ENCODE measurements at regions not wholly inside any gene's neighbourhood (a gene's known extent, or its start where the extent isn't known, plus 50 kb on each side); places are given as distances from the start of the nearest gene placed in this dataset.
A peak's percentile ranks its signal among the peaks of the same experiment; 100 is the strongest.

- Histone ChIP-seq H3K4me1 (peaks cover 11 to 86% (median 12%) of the 10 kb centered on the region in 3 donors), H3K4me3 (no peak overlapping the region), H3K27ac (peak overlapping the region in 3 of 4 donors; percentile 57 to 69 (median 66)), H3K9me3 (no peaks in the 10 kb centered on the region), H3K27me3 (no peaks in the 10 kb centered on the region), H3K36me3 (no peaks in the 10 kb centered on the region)
- TF ChIP-seq CTCF (IDR thresholded peaks at IDR 0.05) (no peak), POLR2A (IDR thresholded peaks at IDR 0.05) (no peak), POLR2AphosphoS5 (IDR thresholded peaks at IDR 0.05) (no peak), EP300 (IDR thresholded peaks at IDR 0.05) (no peak)
- ATAC-seq, result peak; percentile 48
- WGBS, 2 donors (ENCODE audit: low coverage in 1 of 2), result 64 to 67% methylated on average over 1 to 6 of the region's 7 CpGs
These were observed 106.8 kb upstream of the IL12A start for GRCh38 chr3:159881828-159882309.

GRCh38 chr3:159882367-159882766 is 106.3 kb upstream of the IL12A start:
- 42 to 50% methylated on average over 3 of the region's 3 CpGs for WGBS, 2 donors (ENCODE audit: low coverage in 1 of 2)
- no peak overlapping the region for H3K4me3 ChIP-seq
- TF ChIP-seq CTCF (IDR thresholded peaks at IDR 0.05), result no peak
- TF ChIP-seq POLR2AphosphoS5 (IDR thresholded peaks at IDR 0.05), result no peak
- TF ChIP-seq EP300 (IDR thresholded peaks at IDR 0.05), result no peak
- TF ChIP-seq POLR2A (IDR thresholded peaks at IDR 0.05), result no peak
- no peaks in the 10 kb centered on the region for H3K27me3 ChIP-seq
- H3K36me3 ChIP-seq, result no peaks in the 10 kb centered on the region
- ATAC-seq, result no peak
- no peaks in the 10 kb centered on the region for H3K9me3 ChIP-seq
- H3K27ac ChIP-seq, result peak overlapping the region; percentile 57 to 69 (median 67)
- H3K4me1 ChIP-seq, result peaks cover 11 to 87% (median 12%) of the 10 kb centered on the region in 3 donors

- TF ChIP-seq POLR2A (IDR thresholded peaks at IDR 0.05) (no peak), EP300 (IDR thresholded peaks at IDR 0.05) (no peak), POLR2AphosphoS5 (IDR thresholded peaks at IDR 0.05) (no peak), CTCF (IDR thresholded peaks at IDR 0.05) (no peak)
- 39 to 43% methylated on average over 10 to 11 of the region's 12 CpGs for WGBS, 2 donors (ENCODE audit: low coverage in 1 of 2)
- Histone ChIP-seq H3K27ac (peak overlapping the region; percentile 57 to 68 (median 64)), H3K36me3 (no peaks in the 10 kb centered on the region), H3K4me3 (no peak overlapping the region), H3K9me3 (no peaks in the 10 kb centered on the region), H3K27me3 (no peaks in the 10 kb centered on the region), H3K4me1 (peaks cover 11 to 87% (median 12%) of the 10 kb centered on the region in 3 donors)
- no peak for ATAC-seq
These were observed 105.5 kb upstream of the IL12A start for GRCh38 chr3:159882790-159883779.

GRCh38 chr3:159884661-159885402 is 103.8 kb upstream of the IL12A start:
- Histone ChIP-seq H3K9me3 (no peaks in the 10 kb centered on the region), H3K27ac (peak overlapping the region in 3 of 4 donors; percentile 8 to 64 (median 20)), H3K36me3 (peaks cover 0 to 13% of the 10 kb centered on the region in 2 donors), H3K4me1 (peaks cover 11 to 77% (median 12%) of the 10 kb centered on the region in 3 donors), H3K4me3 (no peak overlapping the region), H3K27me3 (no peaks in the 10 kb centered on the region)
- no peak for ATAC-seq
- 44 to 59% methylated on average over 3 of the region's 3 CpGs for WGBS, 2 donors (ENCODE audit: low coverage in 1 of 2)
- TF ChIP-seq POLR2A (IDR thresholded peaks at IDR 0.05) (no peak), EP300 (IDR thresholded peaks at IDR 0.05) (no peak), CTCF (IDR thresholded peaks at IDR 0.05) (peak; percentile 39 to 61 (median 48))

Measured in gastroesophageal sphincter (tissue), 4 donors.